Fibroblast of skin of back (primary cell): ENCODE measurements at regions not wholly inside any gene's neighbourhood (a gene's known extent, or its start where the extent isn't known, plus 50 kb on each side); places are given as distances from the start of the nearest gene placed in this dataset.
"Not testable (repeated sequence)": the region's sequence is repeated elsewhere in the genome, so short reads cannot be mapped to it uniquely, and the experiment has no call there.

Experiments used
- DNase-seq: peaks from one replicate; pipeline ENCODE4 v3.0.0-alpha.2; 2013

DNA sequence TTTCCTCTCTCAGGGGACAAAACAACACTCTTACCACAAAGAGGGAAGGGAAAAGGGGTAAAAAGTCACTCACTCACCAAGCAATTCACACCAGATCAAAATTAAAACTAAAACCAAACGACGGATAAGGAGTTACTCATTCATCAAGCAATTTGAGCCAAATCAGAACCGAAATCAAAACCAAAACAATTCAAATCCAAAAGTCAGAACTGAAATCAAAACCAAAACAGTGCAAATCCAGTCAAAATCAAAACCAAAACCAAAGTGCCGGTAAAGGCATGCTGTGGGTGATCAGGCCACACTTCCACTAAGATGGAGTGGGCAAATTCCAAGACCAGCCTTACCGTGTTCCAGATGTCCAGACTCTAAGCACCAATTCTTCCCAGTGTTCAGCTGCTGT is 717.9 kb downstream of the AMY1C start:
- DNase-seq = no peak

DNA sequence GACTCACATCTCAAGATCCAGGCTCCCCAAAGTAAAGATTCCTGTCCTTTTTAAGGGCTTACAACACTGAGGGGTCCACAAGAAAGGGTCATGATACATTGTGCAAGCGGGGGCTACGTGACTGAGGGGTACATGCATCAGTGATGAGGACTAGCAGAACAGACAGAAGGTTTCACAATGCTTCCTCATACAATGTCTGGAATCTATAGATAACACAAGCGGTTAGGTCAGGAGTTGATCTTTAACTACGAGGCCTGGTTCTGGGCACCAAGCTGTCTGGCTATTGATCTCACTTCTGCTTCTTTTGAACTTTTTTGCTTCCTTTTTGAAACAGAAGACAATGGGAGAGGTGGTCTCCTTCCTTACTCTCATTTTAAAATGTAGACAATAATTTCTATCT is 718.6 kb downstream of the AMY1C start:
- no peak for DNase-seq

GRCh38 chr1:104476126-104476525 is 726.4 kb downstream of the AMY1C start:
- DNase-seq = no peak

DNA sequence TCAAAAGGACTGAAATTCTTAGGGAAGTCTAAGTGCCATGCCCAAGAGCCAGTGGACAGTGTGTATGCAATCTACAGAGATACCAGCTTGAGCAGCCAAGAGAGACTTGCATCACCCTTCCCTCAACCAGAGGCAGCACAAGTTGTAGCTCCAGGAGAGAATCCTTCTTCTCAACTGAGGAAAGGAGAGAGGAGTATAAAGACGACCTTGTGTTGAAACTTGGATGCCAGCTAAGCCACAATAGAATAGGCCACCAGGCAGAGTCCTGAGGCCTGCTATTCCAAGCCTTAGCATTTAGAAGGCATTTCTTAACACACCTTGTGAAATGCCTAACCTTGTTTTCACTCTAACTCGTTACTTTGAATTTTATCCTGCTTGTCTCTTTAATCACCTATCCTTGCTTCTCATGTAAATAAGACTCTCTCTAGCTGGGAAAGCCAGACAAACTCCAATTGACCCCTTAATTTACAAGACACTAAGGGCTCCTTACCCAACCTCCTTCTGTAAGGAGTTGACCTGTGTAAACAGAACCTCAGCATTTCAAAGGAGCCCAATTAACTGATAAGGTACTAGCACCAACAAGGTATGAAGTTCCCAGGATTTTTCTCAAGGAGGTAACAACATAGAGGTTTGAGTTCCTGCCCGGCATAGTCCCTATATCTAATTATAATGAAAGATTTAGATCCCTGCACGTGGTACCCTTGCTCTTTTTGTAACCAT is 738.8 kb downstream of the AMY1C start:
- DNase-seq = no peak

- no peak for DNase-seq
These were observed 776.6 kb downstream of the AMY1C start for GRCh38 chr1:104526158-104526795.

GRCh38 chr1:104531990-104532389 is 782.3 kb downstream of the AMY1C start:
- DNase-seq = no peak

DNA sequence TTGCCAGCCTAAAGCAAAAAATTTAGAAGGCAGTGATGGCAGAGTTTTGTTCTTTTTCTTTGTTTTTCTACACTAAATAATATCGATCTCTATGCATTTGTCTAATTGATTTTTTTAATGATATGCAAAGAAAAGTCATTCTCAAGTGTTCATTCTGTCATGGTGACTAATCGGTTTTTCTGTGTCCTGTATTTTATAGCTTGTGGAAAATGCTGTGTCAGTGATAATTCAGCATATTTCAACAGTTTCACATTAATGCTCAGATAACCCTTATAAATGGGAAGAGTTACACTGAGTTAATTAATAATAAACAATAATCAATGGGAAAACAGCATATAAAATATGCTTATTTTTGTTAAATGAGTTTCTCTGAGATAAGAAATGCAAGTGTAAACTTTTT is 824.9 kb downstream of the AMY1C start:
- no peak for DNase-seq

DNA sequence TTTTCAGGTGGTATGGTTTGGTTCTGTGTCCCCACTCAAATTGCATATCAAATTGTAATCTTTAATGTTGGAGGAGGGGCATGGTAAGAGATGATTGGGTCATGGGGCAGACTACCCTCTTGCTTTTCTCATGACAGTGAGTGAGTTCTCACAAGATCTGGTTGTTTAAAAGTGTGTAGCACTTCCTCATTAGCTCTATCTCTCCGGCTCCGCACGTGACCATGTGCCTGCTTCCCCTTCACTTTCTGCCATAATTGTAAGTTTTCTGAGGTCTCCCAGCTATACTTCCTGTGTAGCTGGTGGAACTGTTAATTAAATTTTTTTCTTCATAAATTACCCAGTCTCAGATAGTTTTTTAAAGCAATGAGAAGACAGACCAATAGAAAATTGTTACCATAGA is 843.2 kb downstream of the AMY1C start:
- DNase-seq = no peak

DNA sequence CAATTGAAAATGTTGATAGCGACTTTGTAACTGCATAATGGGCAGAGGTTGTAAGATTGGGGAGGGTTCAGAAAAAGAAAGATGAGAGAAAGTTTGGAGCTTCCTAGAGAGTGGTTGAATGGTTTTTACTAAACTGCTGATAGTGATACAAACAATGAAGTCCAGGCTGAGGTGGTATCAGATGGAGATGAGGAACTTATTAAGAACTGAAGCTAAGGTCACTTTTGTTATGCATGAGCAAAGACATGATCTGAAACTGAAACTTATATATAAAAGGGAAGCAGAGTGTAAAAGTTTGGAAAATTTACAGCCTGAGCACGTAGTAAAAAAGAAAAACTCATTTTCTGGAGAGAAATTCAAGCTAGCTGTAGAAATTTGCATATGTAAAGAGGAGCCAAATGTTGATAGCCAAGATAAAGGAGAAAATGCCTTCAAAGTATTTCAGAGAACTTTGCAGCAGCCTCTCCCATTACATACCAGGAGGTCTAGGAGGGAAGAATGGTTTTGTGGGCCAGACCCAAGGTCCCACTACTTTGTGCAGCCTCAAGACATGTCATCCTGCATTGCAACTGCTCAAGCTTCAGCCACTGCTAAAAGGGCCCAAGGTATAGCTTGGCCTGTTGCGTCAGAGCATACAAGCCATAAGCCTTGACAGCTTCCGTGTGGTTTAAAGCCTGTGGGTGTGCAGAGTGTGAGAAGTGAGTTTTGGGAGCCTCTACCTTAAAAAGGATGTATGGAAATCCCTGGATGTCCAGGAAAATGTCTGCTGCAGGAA is 843.9 kb downstream of the AMY1C start:
- no peak for DNase-seq

DNA sequence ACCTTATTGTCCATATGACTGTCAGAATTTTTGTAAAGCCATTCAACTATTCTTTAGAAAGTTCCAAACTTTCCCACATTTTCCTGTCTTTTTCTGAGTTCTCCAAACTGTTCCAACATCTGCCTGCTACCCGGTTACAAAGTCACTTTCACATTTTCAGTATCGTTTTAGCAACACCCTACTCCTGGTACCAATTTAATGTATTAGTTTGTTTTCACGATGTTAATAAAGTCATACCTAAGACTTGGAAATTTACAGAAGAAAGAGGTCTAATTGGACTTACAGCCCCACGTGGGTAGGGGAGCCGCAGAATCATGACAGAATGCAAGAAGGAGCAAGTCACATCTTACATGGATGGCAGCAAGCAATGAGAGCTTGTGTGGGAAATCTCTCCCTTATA is 867.8 kb downstream of the AMY1C start:
- no peak for DNase-seq

DNA sequence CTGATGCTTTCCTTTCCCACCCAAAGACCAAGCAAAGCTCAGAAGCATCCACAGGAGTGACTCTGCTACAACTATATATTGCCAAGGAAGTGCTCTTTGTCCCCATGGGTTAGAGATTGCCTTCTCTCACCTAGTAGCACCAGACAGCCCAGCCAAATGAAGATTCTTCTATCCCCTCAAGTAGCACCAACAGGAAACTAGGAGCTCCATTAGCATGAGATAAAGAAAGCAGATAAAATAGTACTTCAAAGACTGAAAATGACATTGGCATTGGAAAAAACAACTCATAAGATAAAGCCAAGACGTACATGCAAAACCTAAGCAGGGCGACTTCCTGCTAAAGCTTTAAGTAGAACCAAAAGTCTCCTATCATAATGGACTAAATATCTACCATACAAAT is 871.5 kb downstream of the AMY1C start:
- DNase-seq = no peak

DNA sequence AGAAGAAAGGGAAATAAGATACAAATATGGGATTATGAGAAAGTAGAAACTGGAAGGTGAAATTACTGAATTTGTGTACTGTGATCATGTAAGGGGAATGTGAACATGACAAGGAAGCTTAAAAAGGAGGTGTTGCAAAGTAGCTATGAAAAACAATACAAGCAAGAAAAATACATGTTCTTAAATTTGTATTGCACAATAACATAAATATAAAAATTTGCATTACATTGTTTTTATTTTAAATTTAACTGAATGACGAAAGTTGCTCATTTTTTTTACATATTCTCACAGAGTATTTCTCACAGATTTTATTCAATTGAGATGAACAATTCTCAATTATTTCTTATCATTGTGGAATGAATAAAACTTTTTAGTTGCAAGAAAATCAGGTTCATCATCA is 874.8 kb downstream of the AMY1C start:
- DNase-seq = no peak

DNA sequence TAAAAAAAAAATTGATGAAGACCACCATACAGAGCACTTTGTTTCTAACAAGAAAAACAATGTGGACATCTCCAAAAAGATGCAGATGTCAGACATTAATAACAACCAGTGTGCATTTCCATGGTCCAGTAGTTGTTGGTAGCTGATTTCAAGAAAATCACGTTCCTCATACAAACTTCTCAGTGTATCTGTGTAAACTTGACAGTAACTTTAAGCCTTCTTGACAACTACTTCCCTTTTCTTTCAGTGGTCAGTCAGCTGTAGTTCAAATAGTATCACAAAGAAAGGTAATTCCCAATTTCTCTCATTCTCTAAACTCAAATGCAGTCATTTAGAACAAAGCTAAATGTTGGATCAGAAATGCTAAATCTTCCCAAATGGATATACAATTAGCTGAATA is 879.9 kb downstream of the AMY1C start:
- no peak for DNase-seq

GRCh38 chr1:104630567-104631149 is 881.0 kb downstream of the AMY1C start:
- DNase-seq = no peak

- DNase-seq = no peak
These were observed 886.9 kb downstream of the AMY1C start for GRCh38 chr1:104636581-104636980.

DNA sequence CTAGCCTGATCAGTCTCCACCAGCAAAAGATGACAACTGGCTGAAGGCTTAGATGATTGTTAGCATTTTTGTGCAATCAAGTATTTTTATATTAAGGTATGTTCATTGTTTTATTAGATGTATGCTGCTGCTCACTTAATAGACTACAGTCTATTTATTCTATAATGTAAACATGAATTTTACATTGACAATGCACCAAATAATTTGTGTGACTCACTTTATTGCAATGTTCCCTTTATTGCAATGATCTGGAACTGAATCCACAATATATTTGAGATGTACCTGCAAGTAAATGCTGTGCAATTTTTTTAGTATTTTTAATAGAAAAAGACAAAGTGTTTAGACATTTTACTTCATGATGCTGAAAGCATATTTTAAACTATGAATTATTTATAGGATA is 896.5 kb downstream of the AMY1C start:
- no peak for DNase-seq

DNA sequence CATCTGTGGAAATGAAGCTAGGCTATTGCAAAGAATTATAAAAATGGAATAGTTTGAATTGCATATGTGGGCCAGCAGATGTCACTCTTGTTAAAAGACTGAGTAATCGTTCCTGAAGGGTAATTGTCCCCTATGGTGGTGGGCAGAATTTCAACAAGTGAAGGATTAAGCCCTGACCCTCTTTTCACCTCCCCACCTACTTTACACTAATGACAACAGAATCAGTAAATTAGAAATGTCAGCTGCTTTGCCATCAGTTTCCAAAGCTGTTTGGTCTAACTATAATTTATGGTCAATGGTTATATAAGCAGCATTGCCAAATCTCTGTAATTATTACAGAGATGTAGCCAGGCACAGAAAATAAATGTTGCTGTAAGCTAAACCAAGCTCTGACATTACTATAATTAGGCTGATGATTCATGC is 898.6 kb downstream of the AMY1C start:
- peak; percentile 19 for DNase-seq

- DNase-seq = not testable (repeated sequence)
These were observed 914.7 kb downstream of the AMY1C start for GRCh38 chr1:104664374-104664773.

- DNase-seq = no peak
These were observed 915.6 kb downstream of the AMY1C start for GRCh38 chr1:104665300-104665699.

- no peak for DNase-seq
These were observed 922.1 kb downstream of the AMY1C start for GRCh38 chr1:104671684-104672353.

- no peak for DNase-seq
These were observed 949.7 kb downstream of the AMY1C start for GRCh38 chr1:104699433-104699832.

DNA sequence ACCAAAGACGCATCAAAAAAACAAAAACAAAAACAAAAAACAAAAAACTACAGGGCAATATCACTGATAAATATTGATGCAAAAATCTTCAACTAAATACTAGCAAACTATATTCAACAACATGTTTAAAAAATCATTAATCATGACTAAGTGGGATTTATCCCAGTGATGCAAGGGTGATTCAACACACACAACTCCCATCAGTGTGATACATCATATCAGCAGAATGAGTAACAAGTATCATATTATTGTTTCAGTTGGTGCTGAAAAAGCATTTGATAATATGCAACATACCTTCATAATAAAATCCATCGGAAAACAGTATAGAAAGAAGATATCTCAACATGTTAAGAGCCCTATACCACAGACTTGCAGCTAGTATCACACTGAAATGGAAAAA is 953.0 kb downstream of the AMY1C start:
- DNase-seq = peak; percentile 27

GRCh38 chr1:104706631-104707147 is 957.0 kb downstream of the AMY1C start:
- DNase-seq = peak; percentile 46
